Thymus (tissue), 11 donors: ENCODE measurements at regions not wholly inside any gene's neighbourhood (a gene's known extent, or its start where the extent isn't known, plus 50 kb on each side); places are given as distances from the start of the nearest gene placed in this dataset.

Experiments
- DNase-seq, 9 donors: peaks; one replicate each; pipeline ENCODE4 v3.0.0-alpha.2; 2013; ENCODE audit warnings: low spot score in 9 of 9, low read depth in 6 of 9, missing footprints in 1 of 9
- H3K27ac ChIP-seq, 2 donors: one replicate each; pipeline ENCODE4 v1.5.1; 2013; ENCODE audit warnings: control low read depth in 1 of 2, low read depth in 1 of 2, low read length in 1 of 2, mild to moderate bottlenecking in 1 of 2, moderate library complexity in 1 of 2
- H3K27me3 ChIP-seq, 2 donors: one replicate each; pipeline ENCODE4 v1.5.1; 2013; ENCODE audit warnings: low read length in 1 of 2; ENCODE audit not compliant: control insufficient read depth in 2 of 2, insufficient read depth in 1 of 2
- H3K36me3 ChIP-seq, 2 donors: one replicate each; pipeline ENCODE4 v1.5.1; 2013; ENCODE audit warnings: low read length in 1 of 2, mild to moderate bottlenecking in 1 of 2, moderate library complexity in 1 of 2; ENCODE audit not compliant: control insufficient read depth in 2 of 2, insufficient read depth in 2 of 2
- H3K4me1 ChIP-seq, 2 donors: one replicate each; pipeline ENCODE4 v1.5.1; 2013; ENCODE audit warnings: low read length in 2 of 2; ENCODE audit not compliant: control insufficient read depth in 2 of 2, insufficient read depth in 2 of 2
- H3K4me3 ChIP-seq, 2 donors: one replicate each; pipeline ENCODE4 v1.5.1; 2013; ENCODE audit warnings: low read length in 2 of 2, control low read depth in 1 of 2, mild to moderate bottlenecking in 1 of 2
- H3K9me3 ChIP-seq, 2 donors: one replicate each; pipeline ENCODE4 v1.5.1; 2013; ENCODE audit warnings: low read length in 1 of 2, mild to moderate bottlenecking in 1 of 2; ENCODE audit not compliant: control insufficient read depth in 2 of 2, insufficient read depth in 1 of 2
- WGBS: extraction: QIAGEN DNeasy Blood & Tissue Kit; methylation state at CpG from one replicate; pipeline ENCODE4 v1.1.7; 2013; 5-methylcytosine and 5-hydroxymethylcytosine counted together
- donor health status: healthy.

DNA sequence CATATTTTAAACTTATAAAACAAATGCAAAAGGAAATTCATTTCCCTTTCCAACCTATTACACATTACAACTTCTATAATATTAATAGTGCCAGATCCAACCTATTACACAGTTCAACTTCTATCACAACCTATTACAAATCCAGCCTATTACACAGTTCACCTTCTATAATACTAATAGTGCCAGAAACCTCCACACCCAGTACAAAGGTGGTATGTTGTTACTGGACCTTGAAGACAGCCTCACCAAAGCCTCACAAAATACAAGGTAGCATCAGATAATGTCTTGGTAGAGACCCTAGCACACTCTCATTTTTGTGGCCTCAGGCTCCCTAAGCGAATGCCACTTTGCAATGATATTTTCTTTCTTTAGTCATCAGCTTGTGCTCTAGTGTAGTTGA is 68.7 kb upstream of the PELI2 start:
- Histone ChIP-seq H3K4me1 (no peaks in the 10 kb centered on the region), H3K27me3 (no peaks in the 10 kb centered on the region), H3K9me3 (no peaks in the 10 kb centered on the region), H3K27ac (no peak overlapping the region), H3K36me3 (no peaks in the 10 kb centered on the region), H3K4me3 (no peak overlapping the region)
- 100% methylated on average over 1 of the region's 1 CpG for WGBS
- no peak for DNase-seq

DNA sequence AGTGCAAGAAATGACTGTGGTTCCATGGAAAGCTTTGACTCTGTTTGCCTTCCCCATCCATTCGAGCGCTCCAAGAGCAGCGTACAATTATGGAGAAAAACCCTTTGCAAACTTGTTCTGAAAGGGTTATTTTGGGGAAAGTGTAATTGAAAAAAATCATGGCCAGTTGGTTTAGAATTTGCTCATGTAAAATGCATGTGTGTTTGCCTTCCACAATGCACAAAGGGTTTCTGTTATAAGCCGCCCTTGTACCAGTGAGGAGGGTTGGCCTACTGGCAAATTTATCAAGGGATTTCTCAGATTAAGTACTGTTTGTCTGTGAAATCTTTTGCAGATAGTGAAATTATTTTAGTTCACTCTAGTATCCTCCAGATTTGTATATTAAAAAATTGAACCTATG is 62.7 kb upstream of the PELI2 start:
- 86% methylated on average over 4 of the region's 4 CpGs for WGBS
- no peak for DNase-seq

DNA sequence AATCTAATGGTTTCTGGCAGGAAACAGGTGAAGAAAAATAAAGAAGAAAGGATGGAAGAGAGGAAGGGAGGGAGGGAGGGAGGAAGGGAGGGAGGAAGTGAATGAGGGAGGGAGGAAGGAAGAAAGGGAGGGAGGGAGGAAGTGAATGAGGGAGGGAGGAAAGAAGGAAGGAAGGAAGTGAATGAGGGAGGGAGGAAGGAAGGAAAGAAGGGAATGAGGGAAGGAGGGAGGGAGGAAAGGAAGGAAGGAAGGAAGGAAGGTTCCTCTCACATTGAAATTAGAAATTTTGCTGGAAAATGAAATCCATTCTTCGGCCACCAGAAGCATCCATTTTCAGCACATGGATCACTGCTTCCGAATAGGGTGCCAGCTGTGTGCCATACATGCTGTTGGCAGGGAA is 62.2 kb upstream of the PELI2 start:
- no peak overlapping the region for H3K27ac ChIP-seq
- no peaks in the 10 kb centered on the region for H3K27me3 ChIP-seq
- no peak for DNase-seq
- 76% methylated on average over 2 of the region's 2 CpGs for WGBS
- H3K9me3 ChIP-seq: no peaks in the 10 kb centered on the region
- no peak overlapping the region for H3K4me3 ChIP-seq
- no peaks in the 10 kb centered on the region for H3K36me3 ChIP-seq
- H3K4me1 ChIP-seq: no peaks in the 10 kb centered on the region

More for the DNA sequence above, 62.7 kb upstream of the PELI2 start:
- no peaks in the 10 kb centered on the region for H3K36me3 ChIP-seq
- H3K4me1 ChIP-seq: no peaks in the 10 kb centered on the region
- H3K4me3 ChIP-seq: no peak overlapping the region
- no peak overlapping the region for H3K27ac ChIP-seq
- H3K27me3 ChIP-seq: no peaks in the 10 kb centered on the region
- H3K9me3 ChIP-seq: no peaks in the 10 kb centered on the region

- Histone ChIP-seq H3K4me3 (no peak overlapping the region), H3K27me3 (no peaks in the 10 kb centered on the region), H3K9me3 (no peaks in the 10 kb centered on the region), H3K27ac (no peak overlapping the region), H3K4me1 (no peaks in the 10 kb centered on the region), H3K36me3 (no peaks in the 10 kb centered on the region)
- WGBS: 92% methylated on average over 5 of the region's 5 CpGs
- DNase-seq: no peak
Measured at GRCh38 chr14:56057071-56057741, 61.0 kb upstream of the PELI2 start.

- no peaks in the 10 kb centered on the region for H3K27me3 ChIP-seq
Measured at GRCh38 chr14:56057767-56058166, 60.4 kb upstream of the PELI2 start.

GRCh38 chr14:56059054-56059453 is 59.2 kb upstream of the PELI2 start:
- Histone ChIP-seq H3K4me1 (no peaks in the 10 kb centered on the region), H3K27ac (no peak overlapping the region), H3K9me3 (no peaks in the 10 kb centered on the region), H3K27me3 (no peaks in the 10 kb centered on the region), H3K36me3 (no peaks in the 10 kb centered on the region), H3K4me3 (no peak overlapping the region)
- no peak for DNase-seq
- WGBS: 88% methylated on average over 4 of the region's 4 CpGs

More at GRCh38 chr14:56057767-56058166, 60.4 kb upstream of the PELI2 start:
- Histone ChIP-seq H3K27ac (no peak overlapping the region), H3K4me3 (no peak overlapping the region), H3K36me3 (no peaks in the 10 kb centered on the region), H3K9me3 (no peaks in the 10 kb centered on the region), H3K4me1 (no peaks in the 10 kb centered on the region)
- 84% methylated on average over 5 of the region's 5 CpGs for WGBS
- DNase-seq: no peak

- H3K9me3 ChIP-seq: no peaks in the 10 kb centered on the region
- no peaks in the 10 kb centered on the region for H3K4me1 ChIP-seq
- no peak for DNase-seq
- H3K27me3 ChIP-seq: no peaks in the 10 kb centered on the region
- 95% methylated on average over 4 of the region's 4 CpGs for WGBS
- H3K36me3 ChIP-seq: no peaks in the 10 kb centered on the region
- H3K4me3 ChIP-seq: no peak overlapping the region
- no peak overlapping the region for H3K27ac ChIP-seq
Measured at GRCh38 chr14:56061051-56061450, 57.2 kb upstream of the PELI2 start.

GRCh38 chr14:56063131-56063530 is 55.1 kb upstream of the PELI2 start:
- Histone ChIP-seq H3K9me3 (no peaks in the 10 kb centered on the region), H3K36me3 (no peaks in the 10 kb centered on the region), H3K27me3 (no peaks in the 10 kb centered on the region), H3K4me3 (no peak overlapping the region), H3K4me1 (no peaks in the 10 kb centered on the region), H3K27ac (no peak overlapping the region)
- DNase-seq: no peak
- 86% methylated on average over 4 of the region's 4 CpGs for WGBS

GRCh38 chr14:56064513-56064912 is 53.7 kb upstream of the PELI2 start:
- 100% methylated on average over 5 of the region's 5 CpGs for WGBS
- H3K9me3 ChIP-seq: no peaks in the 10 kb centered on the region
- DNase-seq: no peak
- H3K4me1 ChIP-seq: no peaks in the 10 kb centered on the region
- H3K27me3 ChIP-seq: no peaks in the 10 kb centered on the region
- H3K36me3 ChIP-seq: no peaks in the 10 kb centered on the region
- H3K4me3 ChIP-seq: no peak overlapping the region
- no peak overlapping the region for H3K27ac ChIP-seq
